DOHH2 (cell line): ENCODE measurements at regions not wholly inside any gene's neighbourhood (a gene's known extent, or its start where the extent isn't known, plus 50 kb on each side); places are given as distances from the start of the nearest gene placed in this dataset.

Source experiments
- H3F3A ChIP-seq: fragments of 200-600 bp; sonication (generic), shearing (Covaris generic); 2 replicates; pipeline ENCODE4 v1.6.0; 2016; ENCODE audit warnings: antibody characterized with exemption, mild to moderate bottlenecking; ENCODE audit not compliant: control insufficient read depth, insufficient read depth
- H3K27ac ChIP-seq: fragments of 200-600 bp; sonication (generic); 2 replicates; pipeline ENCODE4 v1.5.1; 2014; ENCODE audit warnings: low read depth, mild to moderate bottlenecking, low read length, moderate library complexity
- H3K27me3 ChIP-seq: fragments of 200-600 bp; sonication (generic); 2 replicates; pipeline ENCODE4 v1.6.1; 2014; ENCODE audit warnings: mild to moderate bottlenecking, low read length, mixed read lengths; ENCODE audit not compliant: control insufficient read depth
- H3K36me3 ChIP-seq: fragments of 200-600 bp; sonication (generic); 2 replicates; pipeline ENCODE4 v1.6.1; 2014; ENCODE audit warnings: mild to moderate bottlenecking, low read length, moderate library complexity, mixed read lengths; ENCODE audit not compliant: control insufficient read depth
- H3K4me1 ChIP-seq: fragments of 200-600 bp; sonication (generic); 2 replicates; pipeline ENCODE4 v1.6.1; 2014; ENCODE audit warnings: mild to moderate bottlenecking, low read length, mixed read lengths; ENCODE audit not compliant: control insufficient read depth
- H3K4me2 ChIP-seq: fragments of 200-600 bp; sonication (generic); 2 replicates; pipeline ENCODE4 v1.6.0; 2014; ENCODE audit warnings: mild to moderate bottlenecking, low read length, moderate library complexity
- H3K4me3 ChIP-seq: fragments of 200-600 bp; sonication (generic); 2 replicates; pipeline ENCODE4 v1.5.1; 2014; ENCODE audit warnings: mild to moderate bottlenecking, low read length, mixed read lengths
- H3K79me2 ChIP-seq: fragments of 200-600 bp; sonication (generic); 2 replicates; pipeline ENCODE4 v1.6.1; 2014; ENCODE audit warnings: mild to moderate bottlenecking, low read length, mixed read lengths; ENCODE audit not compliant: control insufficient read depth
- H3K9me2 ChIP-seq: fragments of 200-600 bp; sonication (generic); replicated peaks from 2 replicates; pipeline ENCODE4 v1.6.1; 2014; ENCODE audit warnings: mild to moderate bottlenecking, low read length, mixed read lengths; ENCODE audit not compliant: control insufficient read depth
- H3K9me3 ChIP-seq: fragments of 200-600 bp; sonication (generic); 2 replicates; pipeline ENCODE4 v1.6.1; 2014; ENCODE audit warnings: antibody characterized with exemption, low read length, mixed read lengths; ENCODE audit not compliant: control insufficient read depth, insufficient read depth
- H4K20me1 ChIP-seq: fragments of 200-600 bp; sonication (generic); 2 replicates; pipeline ENCODE4 v1.6.0; 2014; ENCODE audit warnings: low read depth, mild to moderate bottlenecking, antibody characterized with exemption, low read length, moderate library complexity; ENCODE audit not compliant: control insufficient read depth, insufficient read depth
- CTCF ChIP-seq: fragments of 200-600 bp; sonication (generic); IDR thresholded peaks from one replicate; pipeline ENCODE4 v1.5.1; 2014; ENCODE audit warnings: antibody characterized with exemption, mild to moderate bottlenecking, low read depth, low read length; ENCODE audit not compliant: poor library complexity, severe bottlenecking
- EZH2phosphoT487 ChIP-seq: fragments of 200-600 bp; sonication (generic); IDR thresholded peaks from 2 replicates; pipeline ENCODE4 v1.6.1; 2017; ENCODE audit warnings: borderline replicate concordance, mild to moderate bottlenecking, antibody characterized with exemption, low read length, moderate library complexity, mixed read lengths

- TF ChIP-seq CTCF (no peak), EZH2phosphoT487 (no peak)
- no peaks in the 10 kb centered on the region for H3K9me3 ChIP-seq
- H3K4me2 ChIP-seq = no peak overlapping the region
- no peaks in the 10 kb centered on the region; the same call in 1 of the 2 replicates for H3K9me2 ChIP-seq
- no peaks in the 10 kb centered on the region for H3K4me1 ChIP-seq
- no peak overlapping the region for H3K4me3 ChIP-seq
- H3K27ac ChIP-seq = no peak overlapping the region
- H3F3A ChIP-seq = no peaks in the 10 kb centered on the region
- H3K36me3 ChIP-seq = no peaks in the 10 kb centered on the region
- no peaks in the 10 kb centered on the region for H3K79me2 ChIP-seq
- no peaks in the 10 kb centered on the region for H3K27me3 ChIP-seq
- no peaks in the 10 kb centered on the region for H4K20me1 ChIP-seq
Observed at GRCh38 chr1:80673935-80674597, 1126.7 kb upstream of the ADGRL2 start.

GRCh38 chr1:80668372-80668771, 1132.4 kb upstream of the ADGRL2 start:
- Histone ChIP-seq H3K9me2 (no peaks in the 10 kb centered on the region), H3K4me2 (no peak overlapping the region), H3K36me3 (no peaks in the 10 kb centered on the region), H3K4me1 (no peaks in the 10 kb centered on the region), H3F3A (no peaks in the 10 kb centered on the region), H3K27ac (no peak overlapping the region), H3K79me2 (no peaks in the 10 kb centered on the region), H4K20me1 (no peaks in the 10 kb centered on the region), H3K9me3 (no peaks in the 10 kb centered on the region), H3K4me3 (no peak overlapping the region), H3K27me3 (no peaks in the 10 kb centered on the region)
- TF ChIP-seq EZH2phosphoT487 (no peak), CTCF (no peak)

- Histone ChIP-seq H3K27ac (no peak overlapping the region), H3K9me2 (no peaks in the 10 kb centered on the region), H3K4me1 (no peaks in the 10 kb centered on the region), H3K4me3 (no peak overlapping the region), H3K4me2 (no peak overlapping the region), H3K79me2 (no peaks in the 10 kb centered on the region), H3K36me3 (no peaks in the 10 kb centered on the region), H3K9me3 (no peaks in the 10 kb centered on the region), H3F3A (no peaks in the 10 kb centered on the region), H4K20me1 (no peaks in the 10 kb centered on the region), H3K27me3 (no peaks in the 10 kb centered on the region)
- no peak for TF ChIP-seq EZH2phosphoT487
Observed at GRCh38 chr1:80666073-80666472, 1134.7 kb upstream of the ADGRL2 start.

GRCh38 chr1:80659161-80659560, 1141.6 kb upstream of the ADGRL2 start:
- TF ChIP-seq CTCF (no peak), EZH2phosphoT487 (no peak)
- H3K9me2 ChIP-seq = no peaks in the 10 kb centered on the region
- H3K79me2 ChIP-seq = no peaks in the 10 kb centered on the region
- H3K4me2 ChIP-seq = no peak overlapping the region
- no peaks in the 10 kb centered on the region for H3F3A ChIP-seq
- no peak overlapping the region for H3K4me3 ChIP-seq
- no peaks in the 10 kb centered on the region for H3K4me1 ChIP-seq
- no peaks in the 10 kb centered on the region for H3K27me3 ChIP-seq
- no peak overlapping the region for H3K27ac ChIP-seq
- H3K9me3 ChIP-seq = no peaks in the 10 kb centered on the region
- H4K20me1 ChIP-seq = no peaks in the 10 kb centered on the region
- no peaks in the 10 kb centered on the region for H3K36me3 ChIP-seq
